Osteocyte (in vitro differentiated cells): ENCODE measurements at regions not wholly inside any gene's neighbourhood (a gene's known extent, or its start where the extent isn't known, plus 50 kb on each side); places are given as distances from the start of the nearest gene placed in this dataset.
A peak's percentile ranks its signal among the peaks of the same experiment; 100 is the strongest.

ENCODE experiments used
- DNase-seq: peaks from one replicate; pipeline ENCODE4 v3.0.0; 2021; ENCODE audit warnings: mixed read lengths; ENCODE audit not compliant: unreplicated experiment; ENCODE audit errors: extremely low spot score
- H3K27ac Mint-ChIP-seq: one replicate; pipeline ENCODE4 v1.8.0; 2021; ENCODE audit warnings: mild to moderate bottlenecking, mixed read lengths; ENCODE audit not compliant: unreplicated experiment
- H3K27me3 Mint-ChIP-seq: one replicate; pipeline ENCODE4 v1.8.0; 2021; ENCODE audit warnings: mixed read lengths; ENCODE audit not compliant: unreplicated experiment
- H3K36me3 Mint-ChIP-seq: one replicate; pipeline ENCODE4 v1.8.0; 2021; ENCODE audit warnings: mixed read lengths; ENCODE audit not compliant: unreplicated experiment
- H3K4me1 Mint-ChIP-seq: one replicate; pipeline ENCODE4 v1.8.0; 2021; ENCODE audit warnings: mixed read lengths; ENCODE audit not compliant: unreplicated experiment
- H3K4me3 Mint-ChIP-seq: one replicate; pipeline ENCODE4 v1.8.0; 2021; ENCODE audit warnings: mild to moderate bottlenecking, moderate library complexity, mixed read lengths; ENCODE audit not compliant: unreplicated experiment
- H3K9me3 Mint-ChIP-seq: one replicate; pipeline ENCODE4 v1.8.0; 2021; ENCODE audit warnings: mixed read lengths; ENCODE audit not compliant: unreplicated experiment
- CTCF ChIP-seq: fragments of 200-600 bp; sonication (generic); IDR thresholded peaks from 2 replicates; pipeline ENCODE4 v1.5.0; 2021; ENCODE audit warnings: antibody characterized with exemption, mild to moderate bottlenecking, moderate library complexity

GRCh38 chr5:104513121-104513602 is 950.6 kb upstream of the NUDT12 start:
- Mint-ChIP-seq H3K27me3 (no peaks in the 10 kb centered on the region), H3K9me3 (peaks cover 21% of the 10 kb centered on the region), H3K4me1 (peaks cover 25% of the 10 kb centered on the region), H3K4me3 (no peak overlapping the region), H3K36me3 (peaks cover 12% of the 10 kb centered on the region), H3K27ac (peak overlapping the region; percentile 72)
- no peak for TF ChIP-seq CTCF
- DNase-seq, result no peak

GRCh38 chr5:104512063-104512825 is 949.7 kb upstream of the NUDT12 start:
- no peak for TF ChIP-seq CTCF
- H3K27me3 Mint-ChIP-seq, result no peaks in the 10 kb centered on the region
- no peak for DNase-seq
- H3K36me3 Mint-ChIP-seq, result peaks cover 12% of the 10 kb centered on the region
- no peak overlapping the region for H3K4me3 Mint-ChIP-seq
- H3K4me1 Mint-ChIP-seq, result peaks cover 25% of the 10 kb centered on the region
- peaks cover 22% of the 10 kb centered on the region for H3K9me3 Mint-ChIP-seq
- H3K27ac Mint-ChIP-seq, result peak overlapping the region; percentile 73

- DNase-seq, result no peak
- no peak for TF ChIP-seq CTCF
- Mint-ChIP-seq H3K27me3 (no peaks in the 10 kb centered on the region), H3K4me3 (no peak overlapping the region), H3K9me3 (no peaks in the 10 kb centered on the region), H3K4me1 (peaks cover 2% of the 10 kb centered on the region), H3K27ac (no peak overlapping the region), H3K36me3 (no peaks in the 10 kb centered on the region)
Observed at GRCh38 chr5:104498281-104498680, 935.7 kb upstream of the NUDT12 start.

GRCh38 chr5:104494083-104494482 is 931.5 kb upstream of the NUDT12 start:
- Mint-ChIP-seq H3K36me3 (no peaks in the 10 kb centered on the region), H3K9me3 (no peaks in the 10 kb centered on the region), H3K4me1 (peaks cover 2% of the 10 kb centered on the region), H3K4me3 (no peak overlapping the region), H3K27ac (no peak overlapping the region), H3K27me3 (no peaks in the 10 kb centered on the region)
- no peak for DNase-seq
- no peak for TF ChIP-seq CTCF

- Mint-ChIP-seq H3K4me3 (no peak overlapping the region), H3K27ac (no peak overlapping the region), H3K27me3 (no peaks in the 10 kb centered on the region), H3K9me3 (peaks cover 30% of the 10 kb centered on the region), H3K4me1 (no peaks in the 10 kb centered on the region), H3K36me3 (peaks cover 5% of the 10 kb centered on the region)
- no peak for DNase-seq
- no peak for TF ChIP-seq CTCF
Observed at GRCh38 chr5:104472811-104473210, 910.2 kb upstream of the NUDT12 start.
